MM.1S (cell line): ENCODE measurements at regions not wholly inside any gene's neighbourhood (a gene's known extent, or its start where the extent isn't known, plus 50 kb on each side); places are given as distances from the start of the nearest gene placed in this dataset.

Experiments used
- EZH2 ChIP-seq: fragments of 300-600 bp; sonication (generic); optimal IDR thresholded peaks from 2 replicates; pipeline ENCODE3; 2017; ENCODE audit warnings: low read depth, mild to moderate bottlenecking, antibody characterized with exemption, low read length, mixed read lengths
- EZH2phosphoT487 ChIP-seq: fragments of 300-600 bp; sonication (generic); IDR thresholded peaks from 2 replicates; pipeline ENCODE4 v1.6.1; 2018; ENCODE audit warnings: antibody characterized with exemption, low read length
- TF ChIP-seq, protein P1 (sequence below): fragments of 300-600 bp; sonication (generic); IDR thresholded peaks from 2 replicates; pipeline ENCODE4 v1.5.1; 2016; ENCODE audit warnings: antibody characterized with exemption, low read length, mixed read lengths

DNA sequence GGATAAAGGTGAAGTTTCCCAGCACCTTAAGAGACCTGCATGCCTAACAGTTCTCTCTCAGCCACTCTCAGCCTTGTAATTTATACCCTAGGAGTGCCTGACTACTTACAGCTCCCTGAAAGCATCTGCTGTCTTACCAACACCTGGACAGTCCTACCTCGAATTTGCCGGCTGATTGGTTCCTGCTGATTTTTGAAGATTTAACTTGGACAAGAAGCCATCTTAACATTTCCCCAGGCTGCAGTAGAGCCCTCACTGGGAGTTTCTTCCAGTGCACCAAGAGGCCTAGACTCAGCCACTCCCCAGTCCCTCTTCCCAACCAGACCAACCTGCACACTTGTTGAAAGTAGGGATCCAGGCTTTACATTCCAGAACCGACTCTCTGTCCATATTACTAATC lies 174.5 kb downstream of the LINC00237 start:
- TF ChIP-seq, protein P1, sequence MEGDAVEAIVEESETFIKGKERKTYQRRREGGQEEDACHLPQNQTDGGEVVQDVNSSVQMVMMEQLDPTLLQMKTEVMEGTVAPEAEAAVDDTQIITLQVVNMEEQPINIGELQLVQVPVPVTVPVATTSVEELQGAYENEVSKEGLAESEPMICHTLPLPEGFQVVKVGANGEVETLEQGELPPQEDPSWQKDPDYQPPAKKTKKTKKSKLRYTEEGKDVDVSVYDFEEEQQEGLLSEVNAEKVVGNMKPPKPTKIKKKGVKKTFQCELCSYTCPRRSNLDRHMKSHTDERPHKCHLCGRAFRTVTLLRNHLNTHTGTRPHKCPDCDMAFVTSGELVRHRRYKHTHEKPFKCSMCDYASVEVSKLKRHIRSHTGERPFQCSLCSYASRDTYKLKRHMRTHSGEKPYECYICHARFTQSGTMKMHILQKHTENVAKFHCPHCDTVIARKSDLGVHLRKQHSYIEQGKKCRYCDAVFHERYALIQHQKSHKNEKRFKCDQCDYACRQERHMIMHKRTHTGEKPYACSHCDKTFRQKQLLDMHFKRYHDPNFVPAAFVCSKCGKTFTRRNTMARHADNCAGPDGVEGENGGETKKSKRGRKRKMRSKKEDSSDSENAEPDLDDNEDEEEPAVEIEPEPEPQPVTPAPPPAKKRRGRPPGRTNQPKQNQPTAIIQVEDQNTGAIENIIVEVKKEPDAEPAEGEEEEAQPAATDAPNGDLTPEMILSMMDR, result no peak
- TF ChIP-seq EZH2phosphoT487, result no peak
- TF ChIP-seq EZH2, result no peak
